Large intestine (tissue), 3 donors: ENCODE measurements at regions not wholly inside any gene's neighbourhood (a gene's known extent, or its start where the extent isn't known, plus 50 kb on each side); places are given as distances from the start of the nearest gene placed in this dataset.

ENCODE experiments used
- DNase-seq, 2 donors: peaks; one replicate each; pipeline versions ENCODE4 v3.0.0 to v3.0.0-alpha.2; 2013
- H3K27ac ChIP-seq: one replicate; pipeline ENCODE4 v1.5.1; 2013; ENCODE audit warnings: low read length
- H3K27me3 ChIP-seq: 2 replicates; pipeline ENCODE4 v1.6.1; 2013; ENCODE audit warnings: low read length; ENCODE audit not compliant: control insufficient read depth, insufficient read depth
- H3K36me3 ChIP-seq: 2 replicates; pipeline ENCODE4 v1.6.1; 2013; ENCODE audit warnings: low read length; ENCODE audit not compliant: control insufficient read depth, insufficient read depth
- H3K4me1 ChIP-seq: one replicate; pipeline ENCODE4 v1.6.1; 2013; ENCODE audit warnings: low read length; ENCODE audit not compliant: control insufficient read depth, insufficient read depth
- H3K4me3 ChIP-seq: one replicate; pipeline ENCODE4 v1.5.1; 2013; ENCODE audit warnings: low read length
- H3K9me3 ChIP-seq: one replicate; pipeline ENCODE4 v1.6.1; 2013; ENCODE audit warnings: mild to moderate bottlenecking, low read depth, low read length, moderate library complexity; ENCODE audit not compliant: control insufficient read depth
- WGBS: methylation state at CpG from one replicate; pipeline ENCODE4 v1.1.5; 2013; ENCODE audit warnings: low lambda C conversion rate; ENCODE audit not compliant: insufficient coverage; 5-methylcytosine and 5-hydroxymethylcytosine counted together

DNA sequence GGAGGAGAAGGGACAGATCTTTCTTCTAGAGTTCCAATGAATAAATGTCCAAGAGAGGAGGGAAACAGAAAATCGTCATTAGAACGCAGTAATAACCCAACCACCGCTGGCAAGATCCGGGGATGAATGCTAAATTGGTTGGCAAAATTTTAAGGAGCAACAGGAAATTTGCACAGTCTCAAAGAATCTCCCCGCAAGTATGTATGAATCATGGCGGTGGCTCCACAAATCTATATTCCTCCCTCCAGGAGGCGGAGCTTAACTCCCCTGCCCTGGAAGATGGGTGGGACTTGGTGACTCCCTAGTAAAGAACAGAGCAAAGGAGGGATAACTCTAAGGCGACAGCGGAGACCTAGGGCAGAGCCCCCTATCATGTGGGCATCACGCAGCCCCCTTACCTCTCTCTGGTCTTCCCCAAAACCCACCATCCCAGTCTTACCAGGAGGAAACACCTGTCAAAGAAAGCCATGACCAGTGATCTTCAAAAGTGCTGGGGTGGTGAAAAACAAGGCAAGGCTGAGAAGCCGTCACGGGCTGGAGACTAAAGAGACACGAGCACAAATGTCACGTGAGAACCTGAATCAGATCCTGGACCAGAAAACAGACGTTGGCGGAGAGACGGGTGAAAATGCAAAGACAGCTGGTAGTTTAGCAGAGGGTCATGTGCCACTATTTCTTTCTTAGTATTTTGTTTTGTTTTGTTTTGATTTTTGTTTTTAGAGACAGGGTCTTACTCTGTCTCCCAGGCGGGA is 125.8 kb downstream of the NCOR2 start:
- DNase-seq = no peak
- Histone ChIP-seq H3K4me1 (no peaks in the 10 kb centered on the region), H3K36me3 (peaks cover 58% of the 10 kb centered on the region), H3K27me3 (no peaks in the 10 kb centered on the region), H3K4me3 (no peak overlapping the region), H3K9me3 (no peaks in the 10 kb centered on the region), H3K27ac (no peak overlapping the region)
- WGBS = 100% methylated on average over 3 of the region's 18 CpGs

DNA sequence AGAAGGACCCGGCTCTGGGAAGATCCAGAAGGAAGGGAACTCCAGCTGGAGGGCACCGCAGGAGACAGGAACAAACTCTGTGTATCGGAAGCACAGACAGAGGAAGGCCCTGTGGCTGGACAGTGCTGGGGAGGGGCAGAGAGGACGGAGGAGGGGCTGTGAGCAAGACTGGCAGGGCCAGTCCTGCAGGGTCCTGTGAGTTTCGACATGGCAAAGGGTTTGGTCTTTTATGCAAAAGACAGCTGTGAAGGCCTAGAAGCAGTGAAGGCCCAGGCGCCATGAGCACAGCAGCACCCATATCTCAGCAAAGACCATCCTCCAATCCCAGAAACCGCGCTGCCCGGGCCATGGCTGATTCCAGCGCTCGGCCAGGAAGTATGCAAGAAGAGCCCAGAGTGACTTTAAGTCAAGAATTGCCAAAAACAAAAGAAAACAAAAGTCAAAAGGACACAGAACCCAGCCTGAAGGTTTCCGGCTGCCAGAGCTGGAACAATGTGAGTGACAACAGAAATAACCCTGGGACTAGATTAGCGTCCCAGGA is 126.5 kb downstream of the NCOR2 start:
- Histone ChIP-seq H3K27ac (no peak overlapping the region), H3K27me3 (no peaks in the 10 kb centered on the region), H3K4me1 (no peaks in the 10 kb centered on the region), H3K9me3 (no peaks in the 10 kb centered on the region), H3K4me3 (no peak overlapping the region), H3K36me3 (peaks cover 57% of the 10 kb centered on the region)
- DNase-seq = no peak
- WGBS = 98% methylated on average over 6 of the region's 13 CpGs

DNA sequence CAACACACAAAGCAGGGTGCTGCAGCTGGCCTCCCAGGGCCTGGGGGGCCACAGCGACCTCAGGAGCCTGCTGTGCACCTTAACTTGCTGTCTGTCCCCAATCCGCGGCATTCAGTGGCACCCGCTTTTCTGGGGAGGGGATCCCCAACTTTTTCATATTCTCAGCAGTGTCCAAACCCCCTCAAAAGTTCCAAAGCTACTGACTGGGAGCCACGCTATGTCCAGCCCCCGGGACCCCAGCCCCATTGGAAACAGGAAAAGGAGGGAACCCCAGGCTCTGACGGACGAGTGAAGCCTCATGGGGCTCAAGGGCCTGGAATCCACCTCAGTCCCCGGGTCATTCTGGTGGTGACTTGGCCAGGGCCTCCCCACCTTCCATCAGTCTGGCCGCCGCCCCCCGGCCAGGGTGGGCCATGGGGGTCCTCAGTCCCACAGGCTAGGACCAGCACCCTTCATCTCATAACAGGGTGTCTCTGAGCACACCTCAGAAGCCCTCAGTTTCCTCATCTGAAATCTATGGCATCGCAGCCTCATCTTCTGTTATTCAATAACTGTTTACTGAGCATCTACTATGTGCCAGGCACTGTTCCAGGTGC is 127.3 kb downstream of the NCOR2 start:
- DNase-seq = no peak
- Histone ChIP-seq H3K4me1 (no peaks in the 10 kb centered on the region), H3K27me3 (no peaks in the 10 kb centered on the region), H3K27ac (no peak overlapping the region), H3K9me3 (no peaks in the 10 kb centered on the region), H3K36me3 (peaks cover 51% of the 10 kb centered on the region), H3K4me3 (no peak overlapping the region)
- no CpG with 5 or more reads among the region's 13 CpGs for WGBS

DNA sequence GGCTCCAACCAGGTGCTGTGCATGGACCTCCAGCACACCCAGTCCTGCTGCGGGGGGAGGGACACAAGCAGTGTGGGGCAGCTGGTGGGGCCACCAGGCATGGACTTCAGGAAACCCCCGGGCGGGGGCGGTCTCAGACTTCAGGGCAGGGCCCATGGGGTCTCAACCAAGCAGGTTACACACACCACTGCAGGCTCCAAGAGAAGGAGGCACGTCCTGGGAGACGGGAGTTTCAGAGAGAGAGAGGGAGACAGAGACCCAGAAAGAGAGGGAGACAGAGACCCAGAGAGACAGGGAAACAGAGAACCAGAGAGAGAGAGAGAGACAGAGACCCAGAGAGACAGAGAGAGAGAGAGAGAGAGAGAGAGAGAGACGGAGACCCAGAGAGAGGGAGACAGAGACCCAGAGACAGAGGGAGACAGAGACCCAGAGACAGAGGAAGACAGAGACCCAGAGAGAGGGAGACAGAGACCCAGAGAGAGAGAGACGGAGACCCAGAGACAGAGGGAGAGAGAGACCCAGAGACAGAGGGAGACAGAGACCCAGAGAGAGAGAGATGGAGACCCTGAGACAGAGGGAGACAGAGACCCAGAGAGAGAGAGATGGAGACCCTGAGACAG is 128.9 kb downstream of the NCOR2 start:
- H3K4me1 ChIP-seq = no peaks in the 10 kb centered on the region
- H3K9me3 ChIP-seq = no peaks in the 10 kb centered on the region
- no peak overlapping the region for H3K4me3 ChIP-seq
- H3K27ac ChIP-seq = no peak overlapping the region
- WGBS = 61% methylated on average over 4 of the region's 8 CpGs
- no peak for DNase-seq
- H3K36me3 ChIP-seq = peaks cover 43% of the 10 kb centered on the region
- no peaks in the 10 kb centered on the region for H3K27me3 ChIP-seq

DNA sequence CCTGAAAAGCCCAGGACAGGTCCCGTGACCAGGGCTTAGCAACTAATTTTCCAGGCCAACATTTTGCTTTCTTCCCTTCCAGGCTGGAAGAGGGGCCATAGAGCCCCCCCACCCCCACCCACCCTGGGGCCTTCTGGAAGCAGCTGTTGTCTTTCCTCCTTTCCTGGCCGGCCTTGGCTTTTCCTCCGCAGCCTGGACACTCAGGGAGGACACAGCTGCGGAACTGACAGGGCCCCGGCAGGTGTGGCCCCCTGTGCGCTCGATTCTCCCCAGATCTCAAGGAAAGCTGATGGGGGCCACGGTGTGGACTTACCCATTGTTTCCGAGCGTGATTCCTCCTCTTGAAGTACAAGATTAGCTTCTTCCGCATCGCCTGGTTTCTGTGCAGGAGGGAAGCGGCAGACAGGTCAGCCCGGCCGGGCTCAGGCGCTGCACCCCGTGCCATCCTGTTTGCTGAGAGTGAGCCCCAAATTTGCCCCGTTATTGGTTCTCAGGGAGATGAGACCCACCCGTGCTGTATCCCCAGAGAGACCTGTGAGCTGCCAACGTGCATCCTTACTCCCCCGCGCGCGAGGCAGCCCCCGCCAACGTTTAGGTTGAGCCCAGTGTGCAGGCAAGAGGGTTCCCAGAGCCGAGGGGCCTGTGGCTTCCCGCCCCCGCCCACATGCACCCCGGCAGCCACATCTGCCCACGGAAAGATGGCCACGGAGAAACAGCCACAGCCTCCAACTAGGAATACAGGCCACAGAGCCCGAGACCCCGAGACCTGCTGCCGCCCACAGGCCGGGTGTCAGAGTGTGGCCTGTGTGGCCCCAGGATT is 129.6 kb downstream of the NCOR2 start:
- Histone ChIP-seq H3K27me3 (no peaks in the 10 kb centered on the region), H3K9me3 (no peaks in the 10 kb centered on the region), H3K27ac (no peak overlapping the region), H3K4me3 (no peak overlapping the region), H3K36me3 (peaks cover 47% of the 10 kb centered on the region), H3K4me1 (no peaks in the 10 kb centered on the region)
- WGBS = 50% methylated on average over 1 of the region's 36 CpGs
- no peak for DNase-seq

DNA sequence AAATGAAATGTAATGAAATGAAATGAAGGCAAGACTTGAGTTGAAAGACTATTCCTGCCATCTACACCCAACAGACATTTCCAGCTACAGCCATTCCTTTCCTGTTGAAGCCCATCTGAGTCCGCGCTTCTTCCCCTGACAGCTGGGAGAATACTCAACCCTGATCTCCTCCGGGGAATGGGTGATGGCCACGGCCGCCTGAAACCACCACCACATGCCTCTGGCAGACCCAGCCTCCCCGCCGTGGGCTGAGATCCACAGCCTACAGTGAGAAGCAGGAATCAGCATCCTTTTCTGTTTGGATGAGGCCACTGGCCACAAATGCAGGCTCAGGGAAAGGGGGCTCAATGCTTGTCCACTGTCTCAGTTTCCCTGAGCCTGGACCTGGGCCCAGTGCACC is 130.3 kb downstream of the NCOR2 start:
- H3K9me3 ChIP-seq = no peaks in the 10 kb centered on the region
- no peaks in the 10 kb centered on the region for H3K27me3 ChIP-seq
- H3K27ac ChIP-seq = no peak overlapping the region
- DNase-seq = no peak
- H3K36me3 ChIP-seq = peaks cover 42% of the 10 kb centered on the region
- H3K4me3 ChIP-seq = no peak overlapping the region
- WGBS = no CpG with 5 or more reads among the region's 7 CpGs
- H3K4me1 ChIP-seq = no peaks in the 10 kb centered on the region

DNA sequence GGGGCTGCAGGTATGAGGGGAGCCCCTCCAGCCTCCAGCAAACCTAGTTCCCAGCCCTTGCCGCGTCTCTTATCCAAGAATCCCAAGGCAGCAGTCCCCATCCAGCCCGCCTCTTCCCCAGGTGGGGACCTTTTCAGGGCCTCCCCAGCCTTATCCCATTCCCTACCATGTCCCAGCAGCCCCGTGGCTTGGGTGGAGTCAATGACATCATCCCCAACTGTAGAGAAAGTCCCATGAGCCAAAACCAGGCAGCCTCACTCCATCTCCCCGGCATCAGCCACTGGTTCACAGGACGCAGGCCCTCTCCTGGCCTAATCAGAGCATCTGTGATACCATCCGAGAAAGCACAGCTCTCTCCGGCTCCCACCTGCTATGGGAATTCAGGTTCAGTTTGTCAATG is 131.0 kb downstream of the NCOR2 start:
- no peak overlapping the region for H3K4me3 ChIP-seq
- WGBS = no CpG with 5 or more reads among the region's 8 CpGs
- H3K9me3 ChIP-seq = no peaks in the 10 kb centered on the region
- H3K27me3 ChIP-seq = no peaks in the 10 kb centered on the region
- DNase-seq = no peak
- no peaks in the 10 kb centered on the region for H3K4me1 ChIP-seq
- H3K27ac ChIP-seq = no peak overlapping the region
- H3K36me3 ChIP-seq = peaks cover 38% of the 10 kb centered on the region

DNA sequence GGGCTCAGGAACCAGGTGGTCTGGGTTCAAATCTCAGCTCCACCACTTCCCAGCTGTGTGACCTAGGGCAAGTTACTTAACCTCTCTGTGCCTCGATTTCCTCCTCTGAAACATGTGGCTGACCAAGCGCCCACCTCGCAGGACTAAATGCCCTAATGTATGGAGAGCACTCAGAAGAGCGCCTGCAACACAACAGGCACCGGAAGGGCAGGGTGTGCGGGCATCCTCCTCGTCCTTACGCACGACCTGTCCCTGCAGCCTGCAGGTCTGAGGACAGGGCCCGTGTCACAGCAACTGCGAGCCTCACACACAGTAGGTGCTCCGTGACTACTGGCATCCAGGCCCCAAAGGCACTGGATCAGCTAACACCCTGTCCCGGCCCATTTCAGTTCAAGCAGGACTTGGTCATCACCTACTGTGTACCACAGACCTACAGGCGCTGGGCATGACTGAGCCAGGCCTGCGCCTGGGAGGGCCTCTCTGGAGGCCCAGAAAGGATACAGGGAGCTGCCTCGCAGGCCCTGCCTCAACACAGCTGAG is 131.5 kb downstream of the NCOR2 start:
- H3K27me3 ChIP-seq = no peaks in the 10 kb centered on the region
- WGBS = no CpG with 5 or more reads among the region's 16 CpGs
- H3K27ac ChIP-seq = no peak overlapping the region
- H3K4me1 ChIP-seq = no peaks in the 10 kb centered on the region
- H3K4me3 ChIP-seq = no peak overlapping the region
- H3K36me3 ChIP-seq = peaks cover 38% of the 10 kb centered on the region
- H3K9me3 ChIP-seq = no peaks in the 10 kb centered on the region
- no peak for DNase-seq

DNA sequence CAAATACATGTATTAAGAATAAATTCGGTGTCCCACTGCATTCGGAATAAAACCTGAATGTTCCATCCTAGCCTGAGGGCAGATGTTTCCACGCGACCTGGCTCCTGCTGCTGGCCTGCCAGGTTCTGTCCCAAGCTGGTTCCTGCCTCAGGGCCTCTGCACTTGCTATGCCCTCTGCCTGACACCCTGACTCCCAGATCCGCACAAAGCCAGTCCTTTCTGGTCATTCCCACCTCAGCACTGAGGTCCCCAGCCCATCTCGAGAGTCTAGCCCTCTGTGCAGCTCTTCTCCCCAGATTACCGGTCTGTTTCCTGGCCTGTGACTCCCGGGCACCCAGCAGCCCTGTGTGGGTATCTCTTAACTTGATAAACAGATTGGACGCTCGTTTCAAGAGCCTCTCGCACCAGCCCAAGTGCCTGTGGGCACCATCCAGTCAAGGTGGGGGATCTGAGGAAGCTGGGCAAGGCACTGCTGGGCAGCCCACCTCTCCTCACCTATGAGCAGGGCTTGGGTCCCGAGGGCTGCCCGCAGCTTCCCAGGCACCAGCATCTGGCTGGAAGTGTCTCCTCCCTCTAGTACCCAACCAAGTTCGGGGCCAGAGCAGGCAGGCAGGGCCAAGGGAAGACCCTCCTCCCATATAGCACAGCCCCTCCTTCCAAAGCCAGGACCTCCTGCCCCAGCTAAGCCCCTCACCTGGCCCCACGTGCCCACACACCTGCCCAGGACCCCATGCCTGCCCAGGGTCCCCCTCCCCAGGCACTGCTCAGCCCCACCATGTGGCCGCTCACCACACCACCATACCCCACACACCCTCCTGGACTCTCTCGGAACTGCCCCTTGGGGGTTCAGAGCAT is 132.2 kb downstream of the NCOR2 start:
- H3K36me3 ChIP-seq = peaks cover 41% of the 10 kb centered on the region
- no peaks in the 10 kb centered on the region for H3K9me3 ChIP-seq
- WGBS = no CpG with 5 or more reads among the region's 17 CpGs
- no peaks in the 10 kb centered on the region for H3K27me3 ChIP-seq
- H3K4me1 ChIP-seq = no peaks in the 10 kb centered on the region
- DNase-seq = no peak
- no peak overlapping the region for H3K27ac ChIP-seq
- no peak overlapping the region for H3K4me3 ChIP-seq
